HepG2 (cell line): ENCODE measurements at regions not wholly inside any gene's neighbourhood (a gene's known extent, or its start where the extent isn't known, plus 50 kb on each side); places are given as distances from the start of the nearest gene placed in this dataset.
A peak's percentile ranks its signal among the peaks of the same experiment; 100 is the strongest.

Experiments
- ATAC-seq: fragments of 200-7000 bp; cut with Tn5 transposase; 3 replicates; pipeline ENCODE4 v1.9.1; 2020; ENCODE audit warnings: mild to moderate bottlenecking, moderate library complexity
- BruUV-seq: library from RNA; stranded (reverse); fragments of 400-500 nt; replicated peaks from 2 replicates; lab custom pipeline; 2021; lab: Mats Ljungman, UMichigan
- CTCF ChIA-PET: fragments of 300-600 bp; formaldehyde crosslinking; extraction: SDS; loops from one replicate; lab custom pipeline; 2021; ENCODE audit warnings: low total read pairs, inconsistent platforms, low intra/inter-chr PET ratio; lab: Yijun Ruan, JAX
- POLR2A ChIA-PET: fragments of 350-600 bp; sonication (Branson Sonifier 250); formaldehyde crosslinking; loops from one replicate; lab custom pipeline; 2020; ENCODE audit warnings: antibody characterized with exemption, inconsistent platforms; lab: Yijun Ruan, JAX
- DNase-seq: peaks from one replicate; pipeline ENCODE4 v3.0.0-alpha.2; 2015; ENCODE audit warnings: low spot score
- FAIRE-seq: peaks from 3 replicates; lab custom pipeline; 2011; peaks lifted over from hg19 to GRCh38; lab: Jason Lieb, UNC
- H2AFZ ChIP-seq: one replicate; pipeline ENCODE4 v1.6.1; 2011; ENCODE audit warnings: low read length, inconsistent platforms
- H3K27ac ChIP-seq: fragments of 300-600 bp; 3 replicates; pipeline ENCODE4 v1.8.0; 2011; ENCODE audit warnings: mixed run types, mild to moderate bottlenecking, mixed read lengths, low read length, inconsistent platforms; ENCODE audit not compliant: insufficient read depth; ENCODE audit errors: extremely low read length
- H3K27me3 ChIP-seq, 2 experiments: fragments of 200-600 bp in 1 of 2; 2 replicates in 1 of 2; 3 replicates in 1 of 2; pipeline versions ENCODE4 v1.6.0 to v1.8.0; 2011; ENCODE audit warnings: low read length in 2 of 2, mild to moderate bottlenecking in 2 of 2, moderate library complexity in 2 of 2, inconsistent platforms in 1 of 2; ENCODE audit not compliant: insufficient read depth in 2 of 2, control insufficient read depth in 1 of 2
- H3K36me3 ChIP-seq, 2 experiments: fragments of 200-600 bp in 1 of 2; replicated peaks in 1 of 2; 2 replicates in 1 of 2; 3 replicates in 1 of 2; pipeline versions ENCODE4 v1.5.1 to v1.8.0; 2011; ENCODE audit warnings: low read length in 2 of 2, inconsistent platforms in 1 of 2; ENCODE audit not compliant: insufficient read depth in 2 of 2, control insufficient read depth in 1 of 2
- H3K4me1 ChIP-seq: 2 replicates; pipeline ENCODE4 v1.5.1; 2012; ENCODE audit warnings: low read length, inconsistent platforms; ENCODE audit not compliant: insufficient read depth
- H3K4me2 ChIP-seq: 2 replicates; pipeline ENCODE4 v1.6.0; 2011; ENCODE audit warnings: low read depth, low read length, inconsistent platforms
- H3K4me3 ChIP-seq, 3 experiments: fragments of 200-600 bp in 1 of 3; sonication (generic), shearing (Covaris generic) in 1 of 3; replicated peaks in 1 of 3; 2 replicates each; pipeline ENCODE4 v1.5.1; 2011 to 2016; ENCODE audit warnings: low read length in 3 of 3, inconsistent platforms in 2 of 3, low read depth in 2 of 3, mild to moderate bottlenecking in 2 of 3, control low read depth in 1 of 3, mixed read lengths in 1 of 3; ENCODE audit not compliant: insufficient read depth in 1 of 3
- H3K79me2 ChIP-seq: one replicate; pipeline ENCODE4 v1.6.1; 2011; ENCODE audit warnings: low read length, inconsistent platforms; ENCODE audit not compliant: insufficient read depth
- H3K9ac ChIP-seq: 2 replicates; pipeline ENCODE4 v1.6.0; 2011; ENCODE audit warnings: mild to moderate bottlenecking, low read depth, low read length, inconsistent platforms; ENCODE audit not compliant: insufficient read depth
- H3K9me3 ChIP-seq: 2 replicates; pipeline ENCODE4 v1.5.1; 2012; ENCODE audit warnings: mild to moderate bottlenecking, low read length
- H4K20me1 ChIP-seq: 2 replicates; pipeline ENCODE4 v1.6.0; 2011; ENCODE audit warnings: inconsistent platforms, mild to moderate bottlenecking, low read length, moderate library complexity; ENCODE audit not compliant: insufficient read depth
- CEBPG ChIP-seq: IDR thresholded peaks from 2 replicates; pipeline ENCODE4 v1.6.1; 2016
- FOXA3 ChIP-seq: IDR thresholded peaks from 2 replicates; pipeline ENCODE4 v1.6.1; 2016; ENCODE audit warnings: missing genetic modification reagents, missing compliant biosample characterization
- GATAD2A ChIP-seq: IDR thresholded peaks from 2 replicates; pipeline ENCODE4 v1.6.1; 2016
- HIVEP1 ChIP-seq: sonication (generic); formaldehyde crosslinking; IDR thresholded peaks from 2 replicates; pipeline ENCODE4 v1.4.0; 2020; ENCODE audit warnings: mild to moderate bottlenecking, missing genetic modification reagents
- HNRNPK ChIP-seq: fragments of 200-400 bp; formaldehyde crosslinking; IDR thresholded peaks from 2 replicates; pipeline ENCODE4 v1.6.1; 2018; ENCODE audit warnings: low read length, low read depth, moderate library complexity, mild to moderate bottlenecking; ENCODE audit not compliant: poor library complexity, severe bottlenecking
- NCOA5 ChIP-seq: sonication (generic); formaldehyde crosslinking; IDR thresholded peaks from 2 replicates; pipeline ENCODE4 v1.4.0; 2020; ENCODE audit warnings: missing genetic modification reagents
- PRMT3 ChIP-seq: sonication (generic); formaldehyde crosslinking; IDR thresholded peaks from 2 replicates; pipeline ENCODE4 v1.8.1; 2022; ENCODE audit warnings: low read depth, mild to moderate bottlenecking, moderate library complexity, missing genetic modification reagents, borderline replicate concordance
- REL ChIP-seq: sonication (generic); formaldehyde crosslinking; conservative IDR thresholded peaks from 2 replicates; pipeline ENCODE4 v1.8.0; 2022; ENCODE audit warnings: mild to moderate bottlenecking, missing genetic modification reagents, moderate library complexity
- RFX3 ChIP-seq: IDR thresholded peaks from 2 replicates; pipeline ENCODE4 v1.6.1; 2016; ENCODE audit warnings: missing biosample characterization, missing genetic modification reagents
- STAG1 ChIP-seq: sonication (generic); formaldehyde crosslinking; IDR thresholded peaks from 2 replicates; pipeline ENCODE4 v1.4.0; 2020; ENCODE audit warnings: missing genetic modification reagents
- ZFYVE20 ChIP-seq: sonication (generic); formaldehyde crosslinking; IDR thresholded peaks from 2 replicates; pipeline ENCODE4 v1.8.0; 2023; ENCODE audit warnings: low read depth, mild to moderate bottlenecking, moderate library complexity, missing genetic modification reagents, borderline replicate concordance
- ZNF101 ChIP-seq: sonication (generic); formaldehyde crosslinking; IDR thresholded peaks from 2 replicates; pipeline ENCODE4 v1.4.0; 2020; ENCODE audit warnings: mild to moderate bottlenecking, low read depth, missing genetic modification reagents, borderline replicate concordance
- ZNF205 ChIP-seq: IDR thresholded peaks from 2 replicates; pipeline ENCODE4 v1.6.1; 2018; ENCODE audit warnings: missing biosample characterization, missing genetic modification reagents
- ZNF224 ChIP-seq: sonication (generic); formaldehyde crosslinking; IDR thresholded peaks from 2 replicates; pipeline ENCODE4 v1.5.0; 2020; ENCODE audit warnings: mild to moderate bottlenecking, missing genetic modification reagents
- ZNF468 ChIP-seq: sonication (generic); formaldehyde crosslinking; IDR thresholded peaks from 2 replicates; pipeline ENCODE4 v1.8.0; 2022; ENCODE audit warnings: mild to moderate bottlenecking, moderate library complexity, missing genetic modification reagents
- ZNF562 ChIP-seq: sonication (generic); formaldehyde crosslinking; IDR thresholded peaks from 2 replicates; pipeline ENCODE4 v1.8.0; 2022; ENCODE audit warnings: missing genetic modification reagents, borderline replicate concordance
- ZNF7 ChIP-seq: IDR thresholded peaks from 2 replicates; pipeline ENCODE4 v1.6.1; 2016; ENCODE audit warnings: missing biosample characterization, missing genetic modification reagents
- ZNF772 ChIP-seq: sonication (generic); formaldehyde crosslinking; IDR thresholded peaks from 2 replicates; pipeline ENCODE4 v1.5.0; 2020; ENCODE audit warnings: mild to moderate bottlenecking, missing genetic modification reagents
- ZNF841 ChIP-seq: sonication (generic); formaldehyde crosslinking; IDR thresholded peaks from 2 replicates; pipeline ENCODE4 v1.8.1; 2023; ENCODE audit warnings: missing genetic modification reagents, borderline replicate concordance
- WGBS: methylation state at CpG from one replicate; pipeline ENCODE4 v1.1.6; 2017; ENCODE audit warnings: low lambda C conversion rate; 5-methylcytosine and 5-hydroxymethylcytosine counted together
- in situ Hi-C: cut with HindIII; loops from 2 replicates; pipeline ENCODE4 v1.10.0; 2017; ENCODE audit warnings: low pct_unique_long_range_greater_than_20kb; ENCODE audit not compliant: extremely low pct_ligation_motif_present
- intact Hi-C: fragments of 100-400 bp; cut with micrococcal nuclease; formaldehyde crosslinking; loops from one replicate; pipeline ENCODE4 v1.10.0; 2022; ENCODE audit not compliant: unreplicated experiment

DNA sequence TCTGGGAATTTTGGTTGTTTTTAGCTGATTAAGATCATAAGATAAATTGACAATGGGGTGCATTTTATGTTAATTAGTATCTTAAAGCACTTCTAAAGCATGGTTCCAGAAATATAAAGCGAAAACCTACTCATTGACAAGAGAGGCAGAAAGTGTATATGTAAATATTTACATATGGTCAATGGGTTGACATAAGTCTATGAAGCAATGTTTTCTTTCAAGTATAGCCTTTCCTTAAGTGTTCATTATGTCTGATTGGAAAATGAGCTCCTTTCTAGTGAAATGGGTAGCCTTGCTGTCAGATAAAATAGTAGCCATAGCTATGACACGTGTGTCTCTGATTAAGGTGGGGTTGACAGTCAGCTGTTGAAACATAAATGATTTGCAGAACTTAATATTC, 365.2 kb upstream of the AGTR1 start:
- Histone ChIP-seq H4K20me1 (no peaks in the 10 kb centered on the region), H3K36me3 (no peaks in the 10 kb centered on the region), H3K4me3 (no peak overlapping the region), H3K79me2 (no peaks in the 10 kb centered on the region), H3K9me3 (no peaks in the 10 kb centered on the region), H3K27ac (no peak overlapping the region), H3K4me2 (no peak overlapping the region), H3K27me3 (no peaks in the 10 kb centered on the region; a peak in 1 of 5 replicates), H3K9ac (no peak overlapping the region), H2AFZ (no peak overlapping the region), H3K4me1 (no peaks in the 10 kb centered on the region)
- in situ Hi-C loops (no loop called here), intact Hi-C loops (no loop called here)
- DNase-seq, result no peak
- 2% methylated on average over 2 of the region's 2 CpGs for WGBS
- POLR2A ChIA-PET, result no interaction called here
- BruUV-seq, result no TSS peak
- ATAC-seq, result no peak
- CTCF ChIA-PET, result no interaction called here
- FAIRE-seq, result no peak
- TF ChIP-seq FOXA3 (CRISPR knock-in tag), result peak; percentile 41; the same call in 1 of the 2 replicates
- no peak for TF ChIP-seq ZNF841 (CRISPR knock-in tag)
- peak; percentile 32; the same call in 1 of the 2 replicates for TF ChIP-seq GATAD2A (CRISPR knock-in tag)
- 0 out of 2 replicates have a peak, but pooled peaks have one; percentile 6 for TF ChIP-seq CEBPG (CRISPR knock-in tag)
- TF ChIP-seq RFX3 (CRISPR knock-in tag), result no peak

DNA sequence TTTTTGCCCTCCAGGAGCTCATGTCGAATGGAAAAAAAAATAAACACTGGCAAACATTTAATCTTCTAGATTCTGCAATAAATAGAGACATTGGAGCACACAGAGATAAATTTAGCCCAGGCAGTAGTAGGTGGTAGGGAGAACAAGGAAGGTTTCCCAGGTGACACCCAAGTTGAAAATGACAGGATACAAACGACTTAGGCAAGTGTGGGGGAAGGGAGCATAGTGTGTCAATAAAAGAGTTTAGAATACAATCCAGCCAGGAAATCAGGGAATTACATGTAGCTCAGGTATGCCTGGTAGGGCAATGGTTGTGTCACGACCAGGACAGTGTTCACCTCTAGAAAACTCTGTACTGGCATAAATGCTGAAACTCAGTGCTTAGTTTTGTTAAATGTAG, 364.6 kb upstream of the AGTR1 start:
- Histone ChIP-seq H3K4me3 (no peak overlapping the region), H3K9me3 (no peaks in the 10 kb centered on the region), H3K36me3 (no peaks in the 10 kb centered on the region), H4K20me1 (no peaks in the 10 kb centered on the region), H3K79me2 (no peaks in the 10 kb centered on the region), H3K4me2 (no peak overlapping the region), H3K9ac (no peak overlapping the region), H3K27me3 (no peaks in the 10 kb centered on the region; a peak in 1 of 5 replicates), H2AFZ (no peak overlapping the region), H3K27ac (no peak overlapping the region), H3K4me1 (no peaks in the 10 kb centered on the region)
- no TSS peak for BruUV-seq
- in situ Hi-C loops, result no loop called here
- ChIA-PET CTCF (no interaction called here), POLR2A (no interaction called here)
- intact Hi-C loops, result no loop called here
- TF ChIP-seq HIVEP1 (CRISPR knock-in tag), result no peak
- TF ChIP-seq STAG1 (CRISPR knock-in tag), result no peak
- TF ChIP-seq ZNF205 (CRISPR knock-in tag), result no peak
- no peak for TF ChIP-seq NCOA5 (CRISPR knock-in tag)
- TF ChIP-seq ZFYVE20 (CRISPR knock-in tag), result no peak
- no peak for TF ChIP-seq REL
- no peak for TF ChIP-seq ZNF101 (CRISPR knock-in tag)
- TF ChIP-seq ZNF7 (CRISPR knock-in tag), result no peak
- no peak for TF ChIP-seq ZNF468 (CRISPR knock-in tag)
- TF ChIP-seq ZNF224 (CRISPR knock-in tag), result no peak
- no peak for TF ChIP-seq HNRNPK
- no peak for TF ChIP-seq PRMT3 (CRISPR knock-in tag)
- TF ChIP-seq ZNF772, result no peak
- no peak for TF ChIP-seq ZNF562 (CRISPR knock-in tag)
- FAIRE-seq (no peak), DNase-seq (no peak), ATAC-seq (no peak)
- WGBS, result 0% methylated on average over 3 of the region's 3 CpGs
